Smooth muscle cell (in vitro differentiated cells): ENCODE measurements at regions not wholly inside any gene's neighbourhood (a gene's known extent, or its start where the extent isn't known, plus 50 kb on each side); places are given as distances from the start of the nearest gene placed in this dataset.

Source experiments
- DNase-seq: peaks from one replicate; lab custom pipeline; 2025; ENCODE audit not compliant: unreplicated experiment; lab: John Stamatoyannopoulos, UW
- H2AFZ ChIP-seq: fragments of 200-600 bp; sonication (generic); 2 replicates; pipeline ENCODE4 v1.6.0; 2016; ENCODE audit warnings: antibody characterized with exemption, low read depth, mild to moderate bottlenecking
- H3F3A ChIP-seq: fragments of 200-600 bp; sonication (generic); 2 replicates; pipeline ENCODE4 v1.6.0; 2017; ENCODE audit warnings: antibody characterized with exemption, low read depth
- H3K27ac ChIP-seq: fragments of 200-600 bp; sonication (generic); 2 replicates; pipeline ENCODE4 v1.5.1; 2016; ENCODE audit warnings: low read depth, mild to moderate bottlenecking
- H3K27me3 ChIP-seq: fragments of 200-600 bp; sonication (generic); 2 replicates; pipeline ENCODE4 v1.6.1; 2016; ENCODE audit warnings: low read depth, mild to moderate bottlenecking
- H3K36me3 ChIP-seq: fragments of 200-600 bp; sonication (generic); 2 replicates; pipeline ENCODE4 v1.5.1; 2016; ENCODE audit warnings: low read depth
- H3K4me1 ChIP-seq: fragments of 200-600 bp; sonication (generic); 2 replicates; pipeline ENCODE4 v1.5.1; 2016; ENCODE audit warnings: low read depth
- H3K4me2 ChIP-seq: fragments of 200-600 bp; sonication (generic); 2 replicates; pipeline ENCODE4 v1.6.0; 2016; ENCODE audit warnings: mild to moderate bottlenecking
- H3K4me3 ChIP-seq: fragments of 200-600 bp; sonication (generic); 2 replicates; pipeline ENCODE4 v1.5.1; 2016; ENCODE audit warnings: mild to moderate bottlenecking
- H3K79me2 ChIP-seq: fragments of 200-600 bp; sonication (generic); 2 replicates; pipeline ENCODE4 v1.6.0; 2016; ENCODE audit warnings: low read depth, mild to moderate bottlenecking
- H3K9ac ChIP-seq: fragments of 200-600 bp; sonication (generic); 2 replicates; pipeline ENCODE4 v1.6.0; 2016; ENCODE audit warnings: low read depth
- H3K9me3 ChIP-seq: fragments of 200-600 bp; sonication (generic); replicated peaks from 2 replicates; pipeline ENCODE4 v1.5.1; 2016; ENCODE audit warnings: low read depth
- H4K20me1 ChIP-seq: fragments of 200-600 bp; sonication (generic); 2 replicates; pipeline ENCODE4 v1.6.0; 2016; ENCODE audit warnings: low read depth
- whole genome bisulfite sequencing: methylation state at CpG from one replicate; pipeline ENCODE4 v1.1.7; 2016; ENCODE audit warnings: low lambda C conversion rate; 5-methylcytosine and 5-hydroxymethylcytosine counted together
- TF ChIP-seq, protein P1 (sequence below): fragments of 200-600 bp; sonication (generic); IDR thresholded peaks from 2 replicates; pipeline ENCODE4 v1.5.1; 2017; ENCODE audit warnings: borderline replicate concordance, mild to moderate bottlenecking, antibody characterized with exemption; ENCODE audit not compliant: insufficient read depth, poor library complexity, severe bottlenecking

DNA sequence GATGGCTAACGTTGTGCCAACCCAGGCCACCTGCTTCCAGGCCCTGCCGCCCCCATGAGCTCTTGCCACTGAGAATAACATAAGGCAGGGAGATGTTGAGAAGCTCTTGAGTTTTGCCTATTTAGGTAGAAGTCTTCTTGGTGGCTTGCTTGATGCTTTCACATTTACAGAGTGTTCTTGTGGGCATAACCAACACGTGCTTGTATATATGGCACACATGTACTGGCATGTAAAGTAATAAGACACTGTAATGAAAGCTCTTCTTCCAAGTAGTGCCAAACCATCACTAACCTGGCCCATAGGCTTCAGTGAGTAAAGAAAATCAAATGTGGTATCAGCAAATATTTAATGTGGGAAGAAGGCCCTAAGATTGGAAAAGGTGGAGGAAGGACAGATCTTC, 146.9 kb upstream of the CITED2 start:
- no peaks in the 10 kb centered on the region for H3K9me3 ChIP-seq
- WGBS, result 98% methylated on average over 3 of the region's 3 CpGs
- no peaks in the 10 kb centered on the region for H3K4me1 ChIP-seq

DNA sequence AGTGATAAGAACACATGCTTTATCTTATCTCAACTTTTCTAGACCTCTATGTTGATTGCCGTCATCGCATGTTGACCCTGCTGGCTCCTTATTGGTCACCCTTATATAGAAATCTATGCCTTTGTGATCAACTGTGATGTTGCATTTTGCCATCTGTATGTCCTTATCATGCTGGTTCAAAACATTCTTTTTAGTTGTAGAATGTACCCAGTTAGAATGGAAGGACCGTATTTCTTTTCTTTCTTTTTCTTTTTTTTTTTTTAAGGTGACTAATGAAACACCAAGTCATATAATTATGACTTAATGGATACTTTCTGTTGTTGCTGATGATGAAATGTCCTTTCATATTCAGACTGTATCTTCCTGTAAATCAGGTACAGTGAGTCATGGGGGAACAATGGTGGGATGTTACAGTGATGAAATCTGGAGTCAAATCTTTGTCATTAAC, 145.9 kb upstream of the CITED2 start:
- Histone ChIP-seq H3K27me3 (no peaks in the 10 kb centered on the region), H3K4me1 (no peaks in the 10 kb centered on the region), H3F3A (peaks cover 6% of the 10 kb centered on the region), H3K79me2 (no peaks in the 10 kb centered on the region), H4K20me1 (no peaks in the 10 kb centered on the region), H2AFZ (no peak overlapping the region), H3K4me2 (peak overlapping the region; percentile 38), H3K4me3 (no peak overlapping the region), H3K9ac (no peak overlapping the region), H3K36me3 (no peaks in the 10 kb centered on the region), H3K9me3 (no peaks in the 10 kb centered on the region), H3K27ac (peak overlapping the region; percentile 16)
- TF ChIP-seq, protein P1, sequence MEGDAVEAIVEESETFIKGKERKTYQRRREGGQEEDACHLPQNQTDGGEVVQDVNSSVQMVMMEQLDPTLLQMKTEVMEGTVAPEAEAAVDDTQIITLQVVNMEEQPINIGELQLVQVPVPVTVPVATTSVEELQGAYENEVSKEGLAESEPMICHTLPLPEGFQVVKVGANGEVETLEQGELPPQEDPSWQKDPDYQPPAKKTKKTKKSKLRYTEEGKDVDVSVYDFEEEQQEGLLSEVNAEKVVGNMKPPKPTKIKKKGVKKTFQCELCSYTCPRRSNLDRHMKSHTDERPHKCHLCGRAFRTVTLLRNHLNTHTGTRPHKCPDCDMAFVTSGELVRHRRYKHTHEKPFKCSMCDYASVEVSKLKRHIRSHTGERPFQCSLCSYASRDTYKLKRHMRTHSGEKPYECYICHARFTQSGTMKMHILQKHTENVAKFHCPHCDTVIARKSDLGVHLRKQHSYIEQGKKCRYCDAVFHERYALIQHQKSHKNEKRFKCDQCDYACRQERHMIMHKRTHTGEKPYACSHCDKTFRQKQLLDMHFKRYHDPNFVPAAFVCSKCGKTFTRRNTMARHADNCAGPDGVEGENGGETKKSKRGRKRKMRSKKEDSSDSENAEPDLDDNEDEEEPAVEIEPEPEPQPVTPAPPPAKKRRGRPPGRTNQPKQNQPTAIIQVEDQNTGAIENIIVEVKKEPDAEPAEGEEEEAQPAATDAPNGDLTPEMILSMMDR, result no peak
- WGBS, result 61% methylated on average over 3 of the region's 3 CpGs
- DNase-seq, result no peak

More for the DNA sequence above, 146.9 kb upstream of the CITED2 start:
- no peak overlapping the region for H3K27ac ChIP-seq
- H2AFZ ChIP-seq, result no peak overlapping the region
- no peak overlapping the region for H3K9ac ChIP-seq
- DNase-seq, result no peak
- H3F3A ChIP-seq, result peaks cover 6% of the 10 kb centered on the region
- H3K36me3 ChIP-seq, result no peaks in the 10 kb centered on the region
- TF ChIP-seq, protein P1, result no peak
- H4K20me1 ChIP-seq, result no peaks in the 10 kb centered on the region
- no peaks in the 10 kb centered on the region for H3K79me2 ChIP-seq
- H3K4me2 ChIP-seq, result no peak overlapping the region
- no peak overlapping the region for H3K4me3 ChIP-seq
- no peaks in the 10 kb centered on the region for H3K27me3 ChIP-seq

DNA sequence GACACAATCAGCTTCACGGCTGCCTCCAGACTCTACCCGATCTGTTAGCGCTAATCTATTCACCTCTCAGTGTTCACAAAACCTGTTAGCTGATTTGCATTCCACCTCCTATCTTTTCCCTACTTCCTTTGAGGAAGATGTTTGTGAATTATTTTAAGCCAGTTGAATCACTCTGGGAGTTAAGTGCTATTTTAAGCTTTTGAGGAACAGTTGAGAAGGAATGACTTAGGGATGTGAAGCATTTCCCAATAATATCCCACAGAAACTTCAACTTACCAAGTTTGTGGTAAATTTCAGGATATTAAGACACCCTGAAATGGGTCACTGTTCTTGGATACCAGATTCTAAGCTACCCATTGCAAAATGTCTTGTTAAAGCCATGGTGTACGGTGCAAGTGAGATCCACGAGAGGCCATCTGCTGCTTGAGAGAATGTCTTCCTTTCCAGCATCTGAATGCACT, 145.2 kb upstream of the CITED2 start:
- Histone ChIP-seq H3K4me3 (no peak overlapping the region), H3K4me2 (peak overlapping the region; percentile 38), H3F3A (peaks cover 6% of the 10 kb centered on the region), H3K9me3 (no peaks in the 10 kb centered on the region), H3K27me3 (no peaks in the 10 kb centered on the region), H4K20me1 (no peaks in the 10 kb centered on the region), H3K36me3 (no peaks in the 10 kb centered on the region), H3K79me2 (no peaks in the 10 kb centered on the region), H3K4me1 (no peaks in the 10 kb centered on the region), H2AFZ (no peak overlapping the region), H3K27ac (peak overlapping the region; percentile 26), H3K9ac (no peak overlapping the region)
- DNase-seq, result no peak
- TF ChIP-seq, protein P1, result no peak
- 40% methylated on average over 5 of the region's 5 CpGs for WGBS

DNA sequence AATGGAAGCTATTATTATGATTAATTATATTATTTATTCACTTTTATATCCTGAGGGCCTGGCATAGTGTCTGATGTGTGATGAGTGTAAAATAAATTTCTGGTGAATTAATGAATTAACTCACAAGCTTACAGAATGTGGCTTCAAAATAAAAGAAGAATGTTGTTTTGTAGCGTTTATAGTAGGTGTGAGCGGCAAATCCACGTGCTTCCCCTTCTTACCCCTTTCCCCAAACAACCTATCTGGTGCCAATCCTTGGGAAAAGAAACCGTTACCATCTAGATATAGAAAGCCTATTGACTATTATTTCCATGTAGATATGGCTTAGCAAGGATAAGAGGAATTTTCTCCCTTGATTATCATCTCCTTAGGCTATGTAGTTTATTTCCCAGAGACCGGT, 144.6 kb upstream of the CITED2 start:
- H3F3A ChIP-seq, result peaks cover 6% of the 10 kb centered on the region
- no peaks in the 10 kb centered on the region for H4K20me1 ChIP-seq
- H3K36me3 ChIP-seq, result no peaks in the 10 kb centered on the region
- H3K4me2 ChIP-seq, result peak overlapping the region; percentile 38
- no peak overlapping the region for H2AFZ ChIP-seq
- no peaks in the 10 kb centered on the region for H3K79me2 ChIP-seq
- H3K9ac ChIP-seq, result no peak overlapping the region
- H3K4me3 ChIP-seq, result no peak overlapping the region
- no peaks in the 10 kb centered on the region for H3K9me3 ChIP-seq
- no peaks in the 10 kb centered on the region for H3K27me3 ChIP-seq
- no peaks in the 10 kb centered on the region for H3K4me1 ChIP-seq
- TF ChIP-seq, protein P1, result no peak
- peak overlapping the region; percentile 26 for H3K27ac ChIP-seq
- 80% methylated on average over 5 of the region's 5 CpGs for WGBS
- no peak for DNase-seq
